Stimulated activated CD4-positive, alpha-beta T cell treated with anti-CD3 and anti-CD28 coated beads, Interleukin-12 subunit alpha, Interleukin-12 subunit beta, amount 100 ng/mL, for 24 hours (primary cell): ENCODE measurements at regions not wholly inside any gene's neighbourhood (a gene's known extent, or its start where the extent isn't known, plus 50 kb on each side); places are given as distances from the start of the nearest gene placed in this dataset.

Source experiments
- DNase-seq, 2 experiments: peaks; one replicate each; pipeline ENCODE4 v3.0.0-alpha.2; 2020; ENCODE audit warnings: low read depth in 2 of 2

DNA sequence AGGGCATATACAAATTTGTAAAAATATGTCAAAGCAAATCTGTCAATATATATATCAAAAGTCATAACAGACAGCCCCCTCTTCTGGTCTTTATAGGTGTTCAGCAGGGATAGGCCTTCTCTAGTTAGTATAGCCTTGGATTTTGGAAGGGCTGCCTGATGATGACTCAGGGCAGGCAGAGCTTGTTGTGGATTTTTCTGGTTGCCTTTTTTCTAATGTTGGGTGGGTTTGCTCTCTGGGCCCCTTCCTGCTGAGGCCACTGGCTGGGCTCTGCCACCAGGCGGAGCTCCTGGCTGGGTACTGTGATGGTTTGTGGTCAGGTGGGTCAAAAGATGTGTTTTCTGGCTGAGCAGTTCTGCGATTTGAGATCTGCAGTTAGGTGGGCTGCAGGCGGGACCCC is 294.2 kb downstream of the GRIA2 start:
- DNase-seq: no peak

DNA sequence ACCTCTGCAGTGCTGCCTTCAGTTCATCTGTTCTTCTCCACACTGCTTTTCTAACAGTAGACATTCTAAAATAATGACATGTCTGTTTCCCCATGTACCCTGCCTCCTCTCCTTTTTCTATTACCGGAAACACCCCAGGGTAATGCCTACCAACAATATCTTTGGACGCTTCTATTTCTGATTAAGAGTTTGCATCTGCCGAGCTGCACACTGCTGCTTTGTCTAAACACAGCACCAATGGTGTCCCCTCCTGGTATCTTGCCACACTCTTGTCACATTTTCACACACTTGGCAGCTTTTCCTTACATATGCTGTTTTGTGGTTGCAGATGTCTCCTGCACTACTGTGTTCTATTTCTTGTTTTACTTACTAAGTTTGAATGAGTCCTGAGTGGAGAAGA is 288.8 kb downstream of the GRIA2 start:
- DNase-seq: no peak

DNA sequence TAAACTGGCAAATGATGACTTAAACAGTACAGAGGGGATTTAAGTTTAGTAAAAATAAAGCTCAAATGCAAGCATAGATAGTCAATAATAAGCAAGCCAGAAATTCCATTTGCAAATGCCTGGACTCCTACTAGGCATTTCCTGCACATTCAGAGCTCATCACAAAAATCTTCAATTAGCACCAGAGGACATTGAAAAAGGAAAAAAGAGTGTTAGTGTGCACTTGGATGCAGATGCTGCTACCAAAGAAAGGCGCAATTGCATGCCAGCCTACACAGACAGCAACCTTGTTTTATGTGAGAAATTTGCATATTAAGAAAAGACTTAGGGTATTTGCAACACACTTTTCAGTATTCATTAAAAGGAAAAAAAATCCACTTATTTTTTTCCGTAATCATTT is 282.1 kb downstream of the GRIA2 start:
- DNase-seq: no peak

DNA sequence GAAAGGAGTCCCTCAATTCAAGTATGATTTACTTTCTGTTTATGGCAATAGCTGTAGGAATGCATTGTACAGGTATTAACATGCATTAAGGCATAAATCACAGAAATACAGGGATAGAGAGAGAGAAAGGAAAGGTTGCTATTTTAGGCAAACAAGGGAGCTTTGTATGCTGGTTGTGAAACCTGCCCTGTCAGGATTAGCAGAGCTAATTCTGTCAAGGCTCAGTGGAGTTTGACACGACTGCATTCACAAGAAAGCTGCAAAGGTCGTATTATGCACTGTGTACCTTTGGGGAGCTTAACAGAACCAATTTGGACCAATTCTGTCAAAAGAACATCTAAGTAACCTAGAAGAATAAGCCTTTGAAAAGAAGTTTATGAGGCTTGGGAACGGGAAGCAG is 239.3 kb downstream of the GRIA2 start:
- no peak for DNase-seq

DNA sequence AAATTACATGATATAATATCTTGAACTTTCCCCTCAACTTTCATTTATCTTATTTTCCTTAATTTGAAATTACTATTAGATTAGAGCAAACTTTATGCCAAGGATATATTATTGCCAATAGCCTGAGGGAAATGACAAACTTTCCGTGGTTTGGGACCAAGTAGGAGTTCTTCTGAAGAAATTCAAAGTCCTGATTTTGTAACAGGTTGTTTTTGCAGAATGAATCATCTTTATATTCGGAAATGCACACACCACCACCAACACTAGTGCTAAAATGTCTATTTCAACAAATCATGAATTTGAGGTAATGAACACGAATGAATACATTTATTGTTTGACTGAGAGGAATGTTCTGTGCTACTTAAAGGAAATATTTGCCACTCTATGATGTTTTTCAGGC is 226.7 kb downstream of the GRIA2 start:
- DNase-seq: no peak

DNA sequence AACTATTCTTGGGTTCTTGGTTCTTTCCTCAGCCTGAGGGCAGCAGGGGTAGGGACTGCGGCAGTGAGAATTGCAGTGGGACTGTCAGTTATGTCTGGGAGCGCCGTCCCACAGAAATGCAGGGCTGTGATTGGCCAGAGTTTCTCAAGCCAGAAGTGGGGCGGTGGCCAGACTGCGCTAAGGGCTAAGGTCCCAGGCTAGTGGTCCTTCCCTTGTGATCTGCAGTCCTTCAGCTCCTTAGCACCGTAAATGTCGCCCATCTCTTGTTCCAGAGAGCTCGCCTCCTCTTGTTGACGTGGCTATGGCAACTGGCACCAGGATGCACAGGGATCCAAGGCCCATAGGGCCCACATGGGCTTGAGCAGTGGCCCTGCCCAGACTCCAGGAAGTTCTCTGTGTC is 223.5 kb downstream of the GRIA2 start:
- no peak for DNase-seq

DNA sequence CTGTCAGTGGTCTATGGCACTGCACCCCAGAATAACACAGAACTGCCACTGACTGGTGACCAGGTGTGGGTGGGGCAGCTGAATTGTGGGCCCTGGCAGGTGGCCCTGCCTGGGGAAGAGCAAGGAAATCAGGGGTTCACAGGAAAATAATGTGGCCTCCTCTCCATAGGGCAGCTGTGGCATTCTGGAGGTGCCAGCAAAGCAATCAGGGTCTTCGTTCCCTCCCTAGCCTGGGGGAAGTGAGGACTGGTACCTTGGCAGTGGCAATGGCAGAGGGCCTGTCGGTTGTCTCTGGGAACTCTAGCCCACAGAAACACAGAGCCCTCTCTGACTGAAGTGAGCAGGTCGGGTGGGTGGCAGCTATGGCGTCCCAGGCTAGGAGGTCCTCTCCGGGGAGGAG is 223.0 kb downstream of the GRIA2 start:
- DNase-seq: no peak

DNA sequence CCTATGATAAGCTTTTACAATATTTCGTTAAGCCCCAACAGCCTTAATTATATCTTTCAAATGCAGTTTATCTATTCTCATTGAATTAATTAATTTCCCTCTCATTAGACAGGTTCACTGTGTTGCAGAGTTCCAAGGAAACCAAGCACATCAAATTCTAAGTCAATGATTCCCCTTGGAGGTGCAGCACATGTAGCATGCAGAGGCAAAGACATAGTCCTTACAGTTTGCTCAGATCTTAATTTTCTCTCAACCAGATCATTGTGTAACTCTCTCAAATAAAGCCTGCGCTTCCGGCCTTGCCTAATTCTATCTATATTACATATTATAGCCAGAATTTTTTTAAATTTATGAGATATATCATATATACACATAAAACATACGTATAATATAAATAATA is 205.4 kb downstream of the GRIA2 start:
- DNase-seq: no peak

DNA sequence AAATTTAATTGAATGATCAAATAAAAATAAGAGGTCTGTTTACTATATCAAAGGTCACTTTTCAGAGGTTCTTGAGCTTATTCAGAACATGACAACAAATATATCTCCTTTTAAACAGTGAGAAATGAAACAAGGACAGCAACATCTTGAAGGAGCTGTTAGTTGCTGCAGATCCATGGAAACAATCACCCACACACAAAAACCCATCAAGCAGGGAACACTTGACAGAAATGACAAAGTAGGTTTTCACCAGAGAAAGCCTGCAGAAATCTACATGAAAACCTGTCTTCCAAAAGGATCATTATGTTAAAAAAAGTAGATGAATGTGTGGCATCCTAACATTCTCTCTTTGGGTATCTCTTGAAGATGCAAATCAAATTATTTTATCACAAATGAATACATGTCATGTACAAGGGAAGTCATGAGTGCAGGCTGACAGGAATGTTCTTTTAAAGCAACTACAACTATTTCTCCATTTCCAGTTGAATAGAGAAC is 203.0 kb downstream of the GRIA2 start:
- DNase-seq: no peak

DNA sequence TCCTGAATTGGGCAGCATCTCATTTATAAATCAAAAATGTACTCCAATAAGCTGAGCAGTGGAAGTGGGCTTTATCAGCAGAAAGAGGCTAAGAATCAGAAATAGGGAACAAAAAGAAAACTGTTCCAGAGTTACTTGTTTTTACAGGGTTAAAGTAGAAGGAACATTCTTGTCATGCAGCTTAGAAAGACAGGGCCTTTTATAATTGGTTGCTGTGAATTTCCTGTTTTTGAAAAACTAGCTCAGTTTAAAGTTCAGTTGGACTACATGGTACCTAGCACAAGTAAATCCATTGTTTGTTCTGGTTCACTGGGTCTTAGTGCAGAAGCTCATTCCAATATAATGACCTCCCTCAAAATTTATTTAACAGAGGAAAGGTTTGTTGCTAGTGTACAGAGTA is 200.8 kb downstream of the GRIA2 start:
- DNase-seq: no peak
